AG20443 (cell line): ENCODE measurements at regions not wholly inside any gene's neighbourhood (a gene's known extent, or its start where the extent isn't known, plus 50 kb on each side); places are given as distances from the start of the nearest gene placed in this dataset.
A peak's percentile ranks its signal among the peaks of the same experiment; 100 is the strongest.
"Not testable (repeated sequence)": the region's sequence is repeated elsewhere in the genome, so short reads cannot be mapped to it uniquely, and the experiment has no call there.

ENCODE experiments used
- DNase-seq: peaks from one replicate; pipeline ENCODE4 v3.0.0; 2012; ENCODE audit warnings: low spot score, mixed read lengths

DNA sequence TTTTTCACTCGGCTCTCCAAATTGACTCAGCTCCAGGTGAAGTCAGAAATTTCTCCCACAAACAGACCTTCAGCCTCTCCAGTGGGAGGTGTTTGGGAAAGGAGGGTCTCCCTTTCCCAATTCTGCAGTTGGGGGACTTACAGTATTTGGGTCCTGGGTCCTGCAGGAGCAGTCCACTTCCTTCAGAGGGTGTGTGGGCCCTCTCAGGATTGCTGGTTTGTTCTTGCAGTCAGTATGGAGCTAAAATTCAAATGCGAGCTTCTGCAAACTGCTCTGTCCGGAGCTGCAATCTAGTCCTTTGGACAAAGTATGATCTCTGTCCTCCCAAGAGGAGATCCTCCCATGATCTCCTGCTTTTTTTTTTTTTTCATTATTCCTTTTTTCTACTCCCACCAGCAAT, 87.9 kb upstream of the MSTN start:
- DNase-seq, result no peak

DNA sequence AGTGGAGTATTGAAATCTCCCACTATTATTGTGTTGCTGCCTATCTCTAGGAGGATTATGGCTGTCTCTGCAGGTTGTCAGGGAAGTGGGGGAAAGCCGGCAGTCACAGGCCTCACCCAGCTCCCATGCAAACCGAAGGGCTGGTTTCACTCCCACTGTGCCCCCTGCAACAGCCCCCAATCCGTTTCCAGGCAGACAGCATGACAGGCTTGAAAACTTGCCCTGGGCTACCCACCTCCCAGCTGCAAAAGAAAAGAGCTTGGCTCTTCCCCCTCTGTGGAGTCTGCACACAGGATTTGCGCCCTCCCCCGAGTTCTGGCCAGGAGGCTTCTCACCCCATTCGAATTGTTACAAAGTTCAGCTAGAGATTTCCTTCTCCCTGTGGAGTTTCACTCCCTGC, 87.4 kb upstream of the MSTN start:
- DNase-seq, result no peak

DNA sequence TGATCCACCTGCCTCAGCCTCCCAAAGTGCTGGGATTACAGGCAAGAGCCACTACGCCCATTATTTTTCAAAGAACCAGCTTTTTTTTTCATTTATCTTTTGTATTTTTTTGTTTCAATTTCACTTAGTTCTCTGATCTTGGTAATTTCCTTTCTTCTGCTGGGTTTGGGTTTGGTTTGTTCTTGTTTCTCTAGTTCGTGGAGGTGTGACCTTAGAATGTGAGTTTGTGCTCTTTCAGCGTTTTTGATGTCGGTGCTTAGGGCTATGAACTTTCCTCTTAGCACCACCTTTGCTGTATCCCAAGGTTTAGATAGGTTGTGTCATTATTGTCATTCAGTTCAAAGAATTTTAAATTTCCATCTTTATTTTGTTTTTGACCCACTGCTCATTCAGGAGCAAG, 86.7 kb upstream of the MSTN start:
- DNase-seq, result no peak

DNA sequence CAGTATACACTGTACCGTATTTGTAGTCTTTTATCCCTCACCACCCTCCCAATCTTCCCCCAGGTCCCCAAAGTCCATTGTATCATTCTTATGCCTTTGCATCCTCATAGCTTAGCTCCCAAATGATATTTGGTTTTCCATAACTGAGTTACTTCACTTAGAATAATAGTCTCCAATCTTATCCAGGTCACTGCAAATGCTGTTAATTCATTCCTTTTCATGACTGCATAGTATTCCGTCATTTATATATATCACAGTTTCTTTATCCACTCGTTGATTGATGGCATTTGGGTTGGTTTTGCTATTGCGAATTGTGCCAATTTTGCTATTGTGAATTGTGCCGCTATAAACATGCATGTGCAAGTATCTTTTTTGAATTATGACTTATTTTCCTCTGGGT, 83.6 kb upstream of the MSTN start:
- not testable (repeated sequence) for DNase-seq

DNA sequence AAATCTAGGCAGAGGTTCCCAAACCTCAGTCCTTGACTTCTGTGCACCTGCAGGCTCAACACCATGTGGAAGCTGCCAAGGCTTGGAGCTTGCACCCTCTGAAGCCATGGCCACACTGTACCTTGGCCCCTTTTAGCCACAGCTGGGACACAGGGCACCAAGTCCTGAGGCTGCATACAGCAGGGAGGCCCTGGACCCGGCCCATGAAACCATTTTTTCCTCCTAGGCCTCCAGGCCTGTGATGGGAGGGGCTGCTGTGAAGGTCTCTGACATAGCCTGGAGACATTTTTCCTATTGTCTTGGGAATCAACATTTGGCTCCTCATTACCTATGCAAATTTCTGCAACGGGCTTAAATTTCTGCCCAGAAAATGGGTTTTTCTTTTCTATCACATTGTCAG, 77.9 kb upstream of the MSTN start:
- DNase-seq, result not testable (repeated sequence)

DNA sequence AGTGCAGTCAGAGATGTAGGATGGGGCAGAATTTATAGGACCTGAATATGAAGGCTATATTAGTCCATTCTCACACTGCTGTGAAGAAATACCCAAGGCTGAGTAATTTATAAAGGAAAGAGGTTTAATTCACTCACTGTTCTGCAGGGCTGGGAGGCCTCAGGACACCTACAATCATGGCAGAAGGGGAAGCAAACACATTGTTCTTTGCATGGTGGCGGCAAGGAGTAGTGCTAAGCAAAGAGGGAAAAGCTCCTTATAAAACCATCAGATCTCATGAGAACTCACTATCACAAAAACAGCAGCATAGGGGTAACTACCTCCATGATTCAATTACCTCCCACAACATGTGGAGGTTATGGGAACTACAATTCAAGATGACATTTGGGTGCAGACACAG, 76.8 kb upstream of the MSTN start:
- no peak for DNase-seq

DNA sequence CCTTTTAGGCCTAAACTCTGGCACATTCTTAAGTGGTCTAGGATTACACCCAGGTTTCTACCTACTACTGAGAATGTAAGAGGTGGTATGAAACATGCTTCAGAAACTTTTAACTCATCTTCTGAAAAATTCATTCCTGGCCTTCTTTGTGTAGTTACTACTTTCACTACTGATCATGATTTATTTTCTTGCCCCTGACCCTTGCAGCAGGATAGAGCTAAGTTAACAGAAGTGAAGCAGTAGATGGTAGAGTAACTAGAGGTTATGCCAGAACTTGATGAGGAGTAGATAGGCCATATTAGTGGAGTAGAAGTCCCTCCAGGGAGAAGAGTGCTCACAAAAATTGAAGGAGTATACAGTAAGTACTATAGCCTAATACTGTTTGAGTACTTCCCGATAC, 75.5 kb upstream of the MSTN start:
- no peak for DNase-seq

DNA sequence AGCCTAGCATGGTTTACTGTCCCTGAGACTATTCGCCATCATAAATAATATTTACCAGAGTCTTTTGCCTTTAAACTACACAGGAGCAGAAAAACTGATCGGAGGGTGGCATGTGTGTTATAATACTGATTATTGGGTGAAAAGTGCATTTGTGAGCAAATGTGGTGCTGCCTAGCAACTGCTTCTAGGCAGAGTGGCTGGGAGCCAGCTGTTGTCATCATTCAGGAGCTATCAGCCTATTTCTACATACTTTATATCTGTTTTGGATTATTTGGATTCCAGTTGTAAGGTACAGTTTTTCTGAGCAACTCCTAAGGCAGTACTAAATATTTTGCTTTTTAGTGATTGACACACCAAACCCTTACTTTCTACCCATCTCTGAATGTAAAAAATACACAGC, 75.0 kb upstream of the MSTN start:
- peak; percentile 49 for DNase-seq

DNA sequence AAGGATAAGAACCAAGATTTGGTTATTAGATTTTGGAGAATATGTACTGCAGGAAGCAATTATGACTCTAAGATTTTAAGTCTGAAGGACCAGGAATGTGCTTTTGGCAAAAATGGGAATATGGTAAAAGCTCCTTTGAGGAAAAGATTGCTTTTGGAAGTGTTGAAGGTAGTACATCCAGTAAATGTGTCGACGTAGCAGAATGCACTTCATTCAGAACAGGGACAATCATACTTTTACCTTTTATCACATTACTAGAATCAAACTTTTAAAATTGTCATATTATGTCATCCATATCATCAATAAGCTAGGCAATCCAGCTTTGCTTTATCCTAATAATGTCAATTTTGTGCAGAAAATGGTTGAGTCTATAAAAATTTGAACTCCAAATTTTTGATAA, 74.3 kb upstream of the MSTN start:
- DNase-seq, result no peak

DNA sequence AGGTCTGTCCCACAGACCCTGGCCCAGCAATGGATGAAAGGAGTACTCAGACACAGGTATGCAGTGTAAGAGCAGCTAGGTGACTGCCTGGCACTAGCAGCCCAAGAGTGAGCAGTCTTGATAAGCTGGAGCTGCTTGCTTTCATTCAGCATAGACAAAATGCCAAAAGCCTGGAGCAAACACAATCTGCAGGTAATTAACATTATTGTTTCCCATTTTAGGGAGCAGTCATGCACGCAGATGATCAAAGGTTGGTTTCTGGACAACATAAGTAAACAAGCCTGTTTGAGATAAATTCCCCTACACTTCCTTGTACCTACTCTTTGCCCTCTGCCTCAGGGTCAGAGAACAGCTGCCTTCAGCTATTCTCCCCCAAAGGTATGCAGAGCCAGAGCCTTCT, 73.7 kb upstream of the MSTN start:
- no peak for DNase-seq

DNA sequence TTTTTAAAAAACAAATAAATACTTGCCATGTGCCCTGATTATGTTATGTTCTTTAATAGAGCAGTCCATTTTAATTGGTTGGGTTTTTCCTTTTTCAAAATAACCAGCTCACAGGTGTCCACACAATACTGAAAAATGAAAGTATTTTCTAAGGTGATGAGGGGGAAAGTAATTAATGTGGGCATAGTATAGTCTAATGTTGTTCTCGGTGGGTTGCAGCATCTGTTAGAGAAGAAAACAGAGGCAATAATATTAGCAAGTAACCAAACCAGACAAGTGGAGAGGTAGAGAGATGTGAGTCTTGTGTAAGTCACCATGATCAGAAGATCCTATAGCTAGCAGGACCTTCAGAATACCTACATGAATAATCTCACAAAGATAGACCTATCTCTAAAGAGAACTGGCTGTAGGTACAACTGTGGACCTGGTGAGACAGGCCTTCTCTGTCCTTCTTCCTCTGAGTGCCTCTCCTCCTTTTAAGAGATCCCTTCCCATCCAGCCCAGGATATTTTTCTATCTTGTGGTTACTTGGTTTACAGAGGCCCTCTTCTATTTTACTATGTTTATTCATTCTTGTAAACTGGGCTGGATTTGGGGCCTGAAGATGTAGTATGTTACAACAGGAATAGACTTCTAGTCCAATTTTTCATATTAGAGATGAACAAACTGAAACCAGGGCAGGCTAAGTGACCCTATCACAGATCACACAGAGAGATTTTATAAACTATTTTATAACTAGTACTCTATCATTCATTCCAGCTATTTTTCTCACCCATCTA, 67.1 kb upstream of the MSTN start:
- DNase-seq, result no peak

DNA sequence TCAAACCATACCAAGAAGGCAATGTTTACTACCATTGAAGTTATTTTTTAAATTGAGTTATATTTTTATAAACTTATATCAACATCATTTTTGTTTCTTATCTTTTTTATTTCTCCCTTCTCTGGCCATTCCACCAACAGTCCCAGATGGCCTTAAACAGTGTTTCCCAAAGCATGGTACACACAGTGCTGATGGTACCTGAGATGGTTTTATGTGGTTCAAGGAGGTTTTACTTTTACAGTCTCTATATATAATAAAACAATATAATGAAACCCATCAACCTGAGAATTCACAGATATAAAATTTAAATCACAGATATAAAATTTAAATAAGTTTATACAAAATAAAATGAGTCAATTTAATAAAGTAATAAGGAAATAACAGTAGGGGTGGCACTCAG, 65.1 kb upstream of the MSTN start:
- DNase-seq, result no peak

DNA sequence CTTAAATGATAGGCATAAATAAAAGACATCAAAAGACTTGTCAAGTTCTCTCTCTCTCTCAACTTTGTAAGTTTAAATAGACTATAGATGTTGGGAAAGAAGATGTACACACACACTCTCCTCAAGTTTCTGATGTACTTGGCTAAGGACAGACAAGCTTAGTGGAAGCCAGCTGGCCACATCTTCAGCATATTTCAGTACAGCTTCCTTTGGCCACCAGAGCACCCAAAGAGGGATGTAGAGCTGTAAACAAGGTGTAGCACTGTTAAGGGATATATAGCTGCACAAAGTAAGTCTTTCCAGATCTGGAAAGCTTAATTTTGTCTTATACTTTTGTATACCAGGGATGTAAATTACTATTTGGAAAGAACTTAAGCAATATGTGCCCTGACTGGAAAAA, 64.3 kb upstream of the MSTN start:
- no peak for DNase-seq

DNA sequence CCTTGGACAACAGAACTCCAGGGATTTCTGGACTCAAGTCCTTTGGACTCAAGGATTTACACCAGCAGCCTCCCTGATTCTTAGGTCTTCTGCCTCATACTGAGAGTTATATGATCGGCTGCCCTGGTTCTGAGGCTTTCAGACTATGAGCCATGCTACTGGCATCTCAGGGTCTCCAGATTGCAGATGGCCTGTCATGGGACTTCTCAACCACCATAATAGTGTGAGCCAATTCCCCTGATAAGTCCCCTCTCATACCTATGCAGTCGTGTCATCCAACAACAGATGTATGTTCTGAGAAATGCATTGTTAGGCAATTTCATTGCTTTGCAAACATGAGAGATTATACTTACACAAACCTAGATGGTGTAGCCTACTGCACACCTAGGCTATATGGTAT, 61.4 kb upstream of the MSTN start:
- no peak for DNase-seq

DNA sequence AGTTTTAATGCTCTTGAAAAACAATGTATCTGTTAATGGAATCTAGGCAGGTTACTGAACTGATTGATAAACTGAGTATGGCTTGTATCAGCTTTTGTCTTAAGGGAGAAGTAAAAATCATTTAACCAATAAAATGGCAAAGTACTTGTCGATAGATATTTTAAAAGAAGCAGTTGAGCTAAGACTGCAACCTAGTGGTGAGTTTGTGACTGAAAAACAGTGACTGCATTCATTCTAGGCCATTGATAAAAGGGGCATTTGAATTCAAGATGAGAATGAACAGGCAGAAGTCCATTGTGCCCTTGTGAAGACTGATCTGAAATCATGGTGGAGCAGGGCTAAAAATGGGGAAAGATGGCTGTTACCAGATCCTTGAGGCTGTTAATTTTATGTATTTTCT, 59.4 kb upstream of the MSTN start:
- peak; percentile 29 for DNase-seq

DNA sequence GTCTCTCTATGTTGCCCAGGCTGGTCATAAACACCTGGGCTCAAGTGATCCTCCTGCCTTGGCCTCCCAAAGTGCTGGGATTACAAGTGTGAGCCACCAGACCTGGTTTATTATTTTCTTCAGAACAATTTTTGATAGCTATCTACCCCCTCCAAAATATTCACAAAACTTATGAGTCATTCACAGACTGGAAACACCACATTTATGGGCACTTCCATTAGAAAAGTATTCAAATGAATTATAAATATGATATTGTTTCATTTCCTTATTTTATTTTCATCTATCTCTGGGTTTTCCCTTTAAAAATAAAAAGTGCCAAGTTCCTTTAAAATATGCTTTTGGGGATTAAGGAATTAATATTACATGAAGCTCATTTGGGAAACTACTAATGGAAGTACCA, 58.8 kb upstream of the MSTN start:
- no peak for DNase-seq

DNA sequence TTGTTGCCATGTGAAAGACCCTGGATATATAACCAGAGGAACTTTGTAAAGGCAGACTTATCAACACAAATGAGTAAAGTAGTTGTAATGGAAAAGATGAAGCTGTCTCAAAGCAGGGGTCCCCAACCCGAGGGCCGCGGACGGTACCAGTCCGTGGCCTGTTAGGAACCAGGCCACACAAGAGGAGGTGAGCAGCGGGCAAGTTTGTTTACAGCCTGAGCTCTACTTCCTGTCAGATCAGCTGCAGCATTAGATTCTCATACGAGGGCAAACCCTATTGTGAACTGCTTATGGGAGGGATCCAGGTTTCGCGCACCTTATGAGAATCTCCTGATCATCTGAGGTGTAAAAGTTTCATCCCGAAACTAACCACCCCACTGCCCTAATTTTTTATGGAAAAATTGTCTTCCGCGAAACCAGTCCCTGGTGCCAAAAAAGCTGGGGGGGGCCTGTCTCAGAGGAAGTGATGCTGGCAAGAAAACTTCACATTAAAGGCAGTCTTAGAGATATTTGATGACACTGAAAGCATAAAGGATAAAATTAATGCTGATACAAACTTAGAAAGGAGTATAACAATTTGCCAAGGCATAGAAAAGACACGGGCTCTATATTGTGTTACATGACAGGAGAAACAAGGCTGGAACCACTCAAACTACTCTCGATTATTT, 57.5 kb upstream of the MSTN start:
- DNase-seq, result no peak

DNA sequence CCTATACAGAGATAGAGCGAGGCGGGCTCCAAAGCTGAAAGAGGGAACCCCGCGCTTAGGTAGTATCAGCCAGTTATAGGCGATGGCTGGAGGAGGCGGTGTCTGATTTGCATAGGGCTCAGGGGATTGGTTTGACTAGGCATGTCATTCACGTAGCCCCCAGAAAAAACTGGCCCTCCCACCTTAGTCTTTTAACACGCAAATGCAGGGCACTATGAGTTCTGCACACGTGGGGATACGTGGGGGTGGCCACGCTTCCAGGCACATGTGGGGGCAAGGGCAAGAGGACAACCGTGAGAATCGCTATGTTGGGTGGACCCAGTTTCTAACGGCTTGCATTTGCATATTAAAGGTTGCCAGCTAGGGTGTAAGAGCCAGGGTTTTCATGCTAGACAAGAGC, 56.7 kb upstream of the MSTN start:
- no peak for DNase-seq

DNA sequence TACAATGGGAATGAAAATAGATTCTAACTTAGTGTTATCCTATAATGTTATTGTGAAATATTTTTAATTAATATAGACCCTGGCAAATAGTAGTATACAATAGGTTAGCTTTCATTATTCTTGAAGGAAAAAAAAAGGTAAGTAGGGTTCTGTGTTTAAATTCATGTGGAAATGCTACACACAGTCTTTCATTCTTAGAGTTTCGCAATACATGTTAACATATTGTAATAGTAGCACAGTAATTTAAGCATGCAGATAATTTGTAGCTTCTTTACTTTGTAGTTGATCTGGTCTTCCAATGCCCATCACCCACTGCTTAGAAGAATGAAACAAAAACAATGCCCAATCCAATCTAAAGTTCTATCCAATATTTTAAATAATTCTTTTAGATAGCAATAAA, 54.8 kb upstream of the MSTN start:
- DNase-seq, result no peak

DNA sequence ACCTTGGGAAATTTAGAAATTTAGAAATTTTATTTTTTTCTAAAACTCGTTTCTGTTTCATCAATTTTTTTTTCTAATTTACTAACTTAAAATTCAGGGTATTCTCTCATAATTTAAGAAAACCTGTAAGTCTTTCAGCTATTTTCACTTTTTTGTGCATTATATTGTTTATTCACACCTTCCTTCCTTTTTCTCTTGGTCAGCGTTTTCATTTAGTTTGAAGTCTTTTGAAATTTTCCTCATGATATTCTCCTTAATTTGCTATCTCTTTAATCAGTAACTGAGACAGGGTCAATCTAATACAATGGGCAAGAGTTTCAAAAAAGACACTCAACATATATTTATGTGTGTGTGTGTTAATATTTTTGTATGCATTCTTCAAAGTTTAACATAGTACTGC, 50.5 kb upstream of the MSTN start:
- no peak for DNase-seq
